Ecto neural progenitor cell (in vitro differentiated cells): ENCODE measurements at regions not wholly inside any gene's neighbourhood (a gene's known extent, or its start where the extent isn't known, plus 50 kb on each side); places are given as distances from the start of the nearest gene placed in this dataset.
"Not testable (repeated sequence)": the region's sequence is repeated elsewhere in the genome, so short reads cannot be mapped to it uniquely, and the experiment has no call there.

Source experiments
- DNase-seq: peaks from one replicate; pipeline ENCODE4 v3.0.0-alpha.2; 2018; ENCODE audit warnings: low spot score

GRCh38 chr3:125822175-125822574 lies 146.8 kb upstream of the ROPN1B start:
- not testable (repeated sequence) for DNase-seq

GRCh38 chr3:125831005-125831750 lies 137.8 kb upstream of the ROPN1B start:
- not testable (repeated sequence) for DNase-seq

- not testable (repeated sequence) for DNase-seq
These were observed 133.4 kb upstream of the ROPN1B start for GRCh38 chr3:125835562-125835961.

- peak; percentile 42 for DNase-seq
These were observed 132.9 kb upstream of the ROPN1B start for GRCh38 chr3:125836011-125836551.

- not testable (repeated sequence) for DNase-seq
These were observed 132.2 kb upstream of the ROPN1B start for GRCh38 chr3:125836786-125837185.

GRCh38 chr3:125838857-125839256 lies 130.1 kb upstream of the ROPN1B start:
- DNase-seq: not testable (repeated sequence)

GRCh38 chr3:125840465-125840864 lies 128.5 kb upstream of the ROPN1B start:
- DNase-seq: not testable (repeated sequence)

GRCh38 chr3:125847966-125848365 lies 121.0 kb upstream of the ROPN1B start:
- not testable (repeated sequence) for DNase-seq

- not testable (repeated sequence) for DNase-seq
These were observed 114.0 kb upstream of the ROPN1B start for GRCh38 chr3:125855006-125855405.

GRCh38 chr3:125860547-125860946 lies 108.4 kb upstream of the ROPN1B start:
- not testable (repeated sequence) for DNase-seq

GRCh38 chr3:125862841-125863254 lies 106.1 kb upstream of the ROPN1B start:
- DNase-seq: not testable (repeated sequence)

- not testable (repeated sequence) for DNase-seq
These were observed 104.4 kb upstream of the ROPN1B start for GRCh38 chr3:125864532-125864931.

- not testable (repeated sequence) for DNase-seq
These were observed 83.0 kb upstream of the ROPN1B start for GRCh38 chr3:125886006-125886405.

- DNase-seq: not testable (repeated sequence)
These were observed 69.8 kb upstream of the ROPN1B start for GRCh38 chr3:125899181-125899580.

GRCh38 chr3:125901473-125901872 lies 67.5 kb upstream of the ROPN1B start:
- DNase-seq: not testable (repeated sequence)

- not testable (repeated sequence) for DNase-seq
These were observed 65.1 kb upstream of the ROPN1B start for GRCh38 chr3:125903780-125904455.

GRCh38 chr3:125907279-125907678 lies 61.7 kb upstream of the ROPN1B start:
- not testable (repeated sequence) for DNase-seq

GRCh38 chr3:125910851-125911250 lies 58.1 kb upstream of the ROPN1B start:
- not testable (repeated sequence) for DNase-seq

GRCh38 chr3:125914608-125915436 lies 54.2 kb upstream of the ROPN1B start:
- DNase-seq: not testable (repeated sequence)

GRCh38 chr3:125915437-125915787 lies 53.6 kb upstream of the ROPN1B start:
- DNase-seq: peak; percentile 78

- peak; percentile 98 for DNase-seq
These were observed 53.1 kb upstream of the ROPN1B start for GRCh38 chr3:125915792-125916375.
